Endothelial cell of umbilical vein (primary cell): ENCODE measurements at regions not wholly inside any gene's neighbourhood (a gene's known extent, or its start where the extent isn't known, plus 50 kb on each side); places are given as distances from the start of the nearest gene placed in this dataset.

Source experiments
- BruUV-seq: library from RNA; stranded (reverse); fragments of 400-500 nt; replicated peaks from 2 replicates; lab custom pipeline; 2021; lab: Mats Ljungman, UMichigan
- CTCF ChIA-PET: fragments of 300-600, 350-600 bp; sonication (Branson Sonifier 250); formaldehyde crosslinking; loops from one replicate; lab custom pipeline; 2021; ENCODE audit warnings: antibody characterized with exemption, inconsistent platforms; lab: Charles Lee
- POLR2A ChIA-PET: fragments of 300-600, 350-600 bp; sonication (Branson Sonifier 250); formaldehyde crosslinking; loops from one replicate; lab custom pipeline; 2021; ENCODE audit warnings: antibody characterized with exemption, inconsistent platforms; lab: Charles Lee
- DNase-seq: peaks from one replicate; pipeline ENCODE4 v3.0.0-alpha.2; 2011; ENCODE audit warnings: low read depth, low spot score
- FAIRE-seq: peaks from 2 replicates; lab custom pipeline; 2011; peaks lifted over from hg19 to GRCh38; lab: Jason Lieb, UNC
- H2AFZ ChIP-seq: 2 replicates; pipeline ENCODE4 v1.6.0; 2012; ENCODE audit warnings: low read depth, low read length, control low read depth, inconsistent platforms
- H3K27ac ChIP-seq: 2 replicates; pipeline ENCODE4 v1.5.1; 2011; ENCODE audit warnings: low read depth, mild to moderate bottlenecking, control low read depth, low read length, moderate library complexity; ENCODE audit not compliant: insufficient read depth
- H3K27me3 ChIP-seq, 2 experiments: 2 replicates each; pipeline versions ENCODE4 v1.6.0 to v1.6.1; 2011; ENCODE audit warnings: low read length in 2 of 2, mixed read lengths in 1 of 2; ENCODE audit not compliant: control insufficient read depth in 2 of 2, insufficient read depth in 2 of 2
- H3K36me3 ChIP-seq, 2 experiments: 2 replicates in 1 of 2; 3 replicates in 1 of 2; pipeline ENCODE4 v1.5.1; 2011; ENCODE audit warnings: low read length in 2 of 2, mild to moderate bottlenecking in 1 of 2, moderate library complexity in 1 of 2; ENCODE audit not compliant: control insufficient read depth in 2 of 2, insufficient read depth in 2 of 2; ENCODE audit errors: extremely low read depth in 1 of 2
- H3K4me1 ChIP-seq: 3 replicates; pipeline ENCODE4 v1.5.1; 2011; ENCODE audit warnings: mild to moderate bottlenecking, low read length; ENCODE audit not compliant: control insufficient read depth, insufficient read depth; ENCODE audit errors: extremely low read depth
- H3K4me2 ChIP-seq: 2 replicates; pipeline ENCODE4 v1.6.1; 2011; ENCODE audit warnings: low read length, control low read depth, mixed read lengths; ENCODE audit not compliant: insufficient read depth
- H3K4me3 ChIP-seq, 3 experiments: fragments of 200-600 bp in 1 of 3; sonication (generic), shearing (Covaris generic) in 1 of 3; replicated peaks in 1 of 3; 2 replicates each; pipeline ENCODE4 v1.5.1; 2011 to 2016; ENCODE audit warnings: control low read depth in 3 of 3, low read length in 3 of 3, mild to moderate bottlenecking in 2 of 3, inconsistent platforms in 1 of 3, low read depth in 1 of 3, moderate library complexity in 1 of 3; ENCODE audit not compliant: insufficient read depth in 1 of 3
- H3K79me2 ChIP-seq: 2 replicates; pipeline ENCODE4 v1.6.0; 2012; ENCODE audit warnings: low read length, inconsistent platforms; ENCODE audit not compliant: control insufficient read depth, insufficient read depth
- H3K9ac ChIP-seq: replicated peaks from 2 replicates; pipeline ENCODE3; 2011; ENCODE audit warnings: low read length, control low read depth; ENCODE audit not compliant: insufficient read depth; ENCODE audit errors: extremely low read depth
- H3K9me1 ChIP-seq: replicated peaks from 3 replicates; pipeline ENCODE4 v1.6.0; 2011; ENCODE audit warnings: mild to moderate bottlenecking, low read length; ENCODE audit not compliant: control insufficient read depth, insufficient read depth; ENCODE audit errors: extremely low read depth
- H3K9me3 ChIP-seq: replicated peaks from 2 replicates; pipeline ENCODE4 v1.5.1; 2012; ENCODE audit warnings: low read length, inconsistent platforms; ENCODE audit not compliant: control insufficient read depth, insufficient read depth
- H4K20me1 ChIP-seq: replicated peaks from 2 replicates; pipeline ENCODE3; 2011; ENCODE audit warnings: mild to moderate bottlenecking, low read length; ENCODE audit not compliant: control insufficient read depth, insufficient read depth; ENCODE audit errors: extremely low read depth
- CTCF ChIP-seq, 2 donors: IDR thresholded peaks; 1 replicate in 1 of 2; 2 replicates in 1 of 2; pipeline ENCODE4 v1.5.1; 2011; ENCODE audit warnings: low read length in 2 of 2, mild to moderate bottlenecking in 2 of 2, moderate library complexity in 2 of 2, control low read depth in 1 of 2, inconsistent platforms in 1 of 2, low read depth in 1 of 2; ENCODE audit not compliant: insufficient read depth in 1 of 2; ENCODE audit errors: extremely low read depth in 1 of 2
- EZH2 ChIP-seq: IDR thresholded peaks from 2 replicates; pipeline ENCODE4 v1.6.1; 2012; ENCODE audit warnings: borderline replicate concordance, low read depth, mild to moderate bottlenecking, moderate library complexity, low read length, inconsistent platforms; ENCODE audit not compliant: severe bottlenecking
- FOS ChIP-seq: IDR thresholded peaks from 2 replicates; pipeline ENCODE4 v1.6.1; 2011; ENCODE audit warnings: mild to moderate bottlenecking, low read length, moderate library complexity, borderline replicate concordance; ENCODE audit not compliant: insufficient read depth
- GATA2 ChIP-seq: IDR thresholded peaks from 2 replicates; pipeline ENCODE4 v1.7.0; 2011; ENCODE audit warnings: low read depth, mild to moderate bottlenecking, moderate library complexity, mixed read lengths, low read length; ENCODE audit not compliant: insufficient read length, insufficient read depth
- JUN ChIP-seq: IDR thresholded peaks from 2 replicates; pipeline ENCODE4 v1.6.1; 2011; ENCODE audit warnings: borderline replicate concordance, low read depth; ENCODE audit not compliant: insufficient read length, insufficient read depth
- MAX ChIP-seq: IDR thresholded peaks from 2 replicates; pipeline ENCODE4 v1.6.1; 2011; ENCODE audit not compliant: insufficient read depth, insufficient read length
- MYC ChIP-seq: IDR thresholded peaks from one replicate; pipeline ENCODE4 v1.6.1; 2011; ENCODE audit warnings: mild to moderate bottlenecking, low read depth, low read length
- POLR2A ChIP-seq: IDR thresholded peaks from 2 replicates; pipeline ENCODE4 v1.6.1; 2012; ENCODE audit warnings: low read depth, mild to moderate bottlenecking, control low read depth, low read length
- POLR2AphosphoS5 ChIP-seq: IDR thresholded peaks from 2 replicates; pipeline ENCODE4 v1.6.1; 2012; ENCODE audit warnings: low read depth, mild to moderate bottlenecking, control low read depth, low read length, moderate library complexity; ENCODE audit not compliant: insufficient read depth
- dilution Hi-C: fragments of 300-500 bp; cut with MboI; formaldehyde crosslinking; loops from one replicate; pipeline ENCODE4 v1.15.0; 2019; ENCODE audit warnings: low sequenced_read_pairs; ENCODE audit not compliant: extremely low pct_ligation_motif_present
- intact Hi-C: fragments of 100-400 bp; cut with micrococcal nuclease; formaldehyde crosslinking; loops from one replicate; pipeline ENCODE4 v1.10.0; 2022

GRCh38 chr5:153885141-153885540, 153.6 kb downstream of the FAM114A2 start:
- H3K4me3 ChIP-seq = no peak overlapping the region
- no peaks in the 10 kb centered on the region for H4K20me1 ChIP-seq
- no TSS peak for BruUV-seq
- H3K9me1 ChIP-seq = no peaks in the 10 kb centered on the region
- no peak for FAIRE-seq
- H3K79me2 ChIP-seq = no peaks in the 10 kb centered on the region
- H2AFZ ChIP-seq = no peak overlapping the region
- POLR2A ChIA-PET = no interaction called here
- no peak for TF ChIP-seq JUN
- no peak for TF ChIP-seq CTCF (IDR thresholded peaks at IDR 0.05; ENCODE audit: extremely low read depth in 1 of 2, insufficient read depth in 1 of 2, low read depth in 1 of 2, low read length in 2 of 2)
- TF ChIP-seq EZH2 = no peak
- TF ChIP-seq POLR2AphosphoS5 = no peak
- TF ChIP-seq MYC = no peak
- TF ChIP-seq MAX = no peak
- TF ChIP-seq POLR2A = no peak
- no peak for TF ChIP-seq GATA2
- no peak for TF ChIP-seq FOS
- no peaks in the 10 kb centered on the region for H3K36me3 ChIP-seq
- dilution Hi-C loops = no loop called here
- no peak overlapping the region for H3K9ac ChIP-seq
- no peaks in the 10 kb centered on the region for H3K4me1 ChIP-seq
- no peak for DNase-seq
- H3K9me3 ChIP-seq = no peaks in the 10 kb centered on the region
- H3K27ac ChIP-seq = no peak overlapping the region
- CTCF ChIA-PET = interaction anchor here (0.6 kb wide), 1 partner anchor 56 kb away, joined by 3 read pairs; no protein-coding TSS in a partner anchor
- intact Hi-C loops = no loop called here
- H3K27me3 ChIP-seq = no peaks in the 10 kb centered on the region
- H3K4me2 ChIP-seq = no peak overlapping the region
